WTC11 (cell line): ENCODE measurements at regions not wholly inside any gene's neighbourhood (a gene's known extent, or its start where the extent isn't known, plus 50 kb on each side); places are given as distances from the start of the nearest gene placed in this dataset.

ENCODE experiments used
- ATAC-seq: fragments of 200-7000 bp; cut with Tn5 transposase; 2 replicates; pipeline ENCODE4 v1.10.0; 2021; ENCODE audit warnings: mild to moderate bottlenecking, moderate library complexity
- CTCF ChIA-PET: fragments of 300-600 bp; sonication (Branson Sonifier 250); formaldehyde crosslinking; loops from one replicate; lab custom pipeline; 2021; ENCODE audit warnings: antibody characterized with exemption; lab: Charles Lee
- POLR2A ChIA-PET: fragments of 350-600 bp; sonication (Branson Sonifier 250); formaldehyde crosslinking; loops from one replicate; lab custom pipeline; 2021; ENCODE audit warnings: antibody characterized with exemption; lab: Charles Lee
- DNase-seq: peaks from one replicate; pipeline ENCODE4 v3.0.0; 2021; ENCODE audit warnings: low spot score
- H3K27ac Mint-ChIP-seq: 2 replicates; pipeline ENCODE4 v1.8.0; 2021; ENCODE audit warnings: mixed read lengths
- H3K27me3 Mint-ChIP-seq: 2 replicates; pipeline ENCODE4 v1.8.0; 2021; ENCODE audit warnings: low read depth, mild to moderate bottlenecking, moderate library complexity, mixed read lengths
- H3K36me3 Mint-ChIP-seq: 2 replicates; pipeline ENCODE4 v1.8.0; 2021; ENCODE audit warnings: mixed read lengths
- H3K4me1 Mint-ChIP-seq: 2 replicates; pipeline ENCODE4 v1.8.0; 2022; ENCODE audit warnings: mixed read lengths
- H3K4me3 Mint-ChIP-seq: 2 replicates; pipeline ENCODE4 v1.8.0; 2021; ENCODE audit warnings: mild to moderate bottlenecking, moderate library complexity, mixed read lengths
- H3K9me3 Mint-ChIP-seq: 2 replicates; pipeline ENCODE4 v1.8.0; 2021; ENCODE audit warnings: mixed read lengths
- CBFB ChIP-seq: sonication (generic); formaldehyde crosslinking; IDR thresholded peaks from 2 replicates; pipeline ENCODE4 v1.8.1; 2022; ENCODE audit warnings: mild to moderate bottlenecking, low read depth, missing genetic modification reagents
- ELF4 ChIP-seq: sonication (generic); formaldehyde crosslinking; IDR thresholded peaks from 2 replicates; pipeline ENCODE4 v1.8.1; 2022; ENCODE audit warnings: low read depth, mild to moderate bottlenecking, moderate library complexity, missing genetic modification reagents
- FOXJ3 ChIP-seq: sonication (generic); formaldehyde crosslinking; IDR thresholded peaks from 2 replicates; pipeline ENCODE4 v1.9.0; 2021; ENCODE audit warnings: missing genetic modification reagents, mild to moderate bottlenecking, borderline replicate concordance
- GTF2I ChIP-seq: fragments of 250-450 bp; sonication (Bioruptor Pico); conservative IDR thresholded peaks from 2 replicates; pipeline ENCODE4 v1.4.0; 2021; ENCODE audit warnings: mild to moderate bottlenecking
- IRF2 ChIP-seq: sonication (generic); formaldehyde crosslinking; IDR thresholded peaks from 2 replicates; pipeline ENCODE4 v1.8.0; 2022; ENCODE audit warnings: low read depth, missing genetic modification reagents, borderline replicate concordance
- JAZF1 ChIP-seq: fragments of 250-450 bp; sonication (Bioruptor Pico); IDR thresholded peaks from 2 replicates; pipeline ENCODE4 v1.9.0; 2021; ENCODE audit warnings: moderate library complexity, mild to moderate bottlenecking, inconsistent platforms
- KAT7 ChIP-seq: sonication (generic); formaldehyde crosslinking; IDR thresholded peaks from 2 replicates; pipeline ENCODE4 v1.8.1; 2023; ENCODE audit warnings: missing genetic modification reagents, mild to moderate bottlenecking, borderline replicate concordance
- NFE2L1 ChIP-seq: sonication (generic); formaldehyde crosslinking; IDR thresholded peaks from 2 replicates; pipeline ENCODE4 v1.8.1; 2023; ENCODE audit warnings: missing genetic modification reagents
- NR2C2 ChIP-seq: sonication (generic); formaldehyde crosslinking; IDR thresholded peaks from 2 replicates; pipeline ENCODE4 v1.8.0; 2022; ENCODE audit warnings: mild to moderate bottlenecking, missing genetic modification reagents
- RORB ChIP-seq: fragments of 250-450 bp; sonication (Bioruptor Pico); IDR thresholded peaks from 2 replicates; pipeline ENCODE4 v1.9.0; 2021; ENCODE audit warnings: mild to moderate bottlenecking
- SMAD3 ChIP-seq: sonication (generic); formaldehyde crosslinking; IDR thresholded peaks from 2 replicates; pipeline ENCODE4 v1.8.0; 2022; ENCODE audit warnings: missing genetic modification reagents, mild to moderate bottlenecking, borderline replicate concordance
- ZNF121 ChIP-seq: sonication (generic); formaldehyde crosslinking; IDR thresholded peaks from 2 replicates; pipeline ENCODE4 v1.8.0; 2023; ENCODE audit warnings: missing genetic modification reagents
- ZNF219 ChIP-seq: sonication (generic); formaldehyde crosslinking; IDR thresholded peaks from 2 replicates; pipeline ENCODE4 v1.8.0; 2023; ENCODE audit warnings: missing genetic modification reagents, mild to moderate bottlenecking, borderline replicate concordance
- ZNF263 ChIP-seq: sonication (generic); formaldehyde crosslinking; IDR thresholded peaks from 2 replicates; pipeline ENCODE4 v1.8.1; 2022; ENCODE audit warnings: low read depth, mild to moderate bottlenecking, moderate library complexity, missing genetic modification reagents
- ZNF532 ChIP-seq: fragments of 250-450 bp; sonication (Bioruptor Pico); IDR thresholded peaks from 2 replicates; pipeline ENCODE4 v1.9.0; 2021; ENCODE audit warnings: mild to moderate bottlenecking, borderline replicate concordance
- ZSCAN18 ChIP-seq: fragments of 250-450 bp; sonication (Bioruptor Pico); IDR thresholded peaks from 2 replicates; pipeline ENCODE4 v2.1.2; 2022; ENCODE audit warnings: mild to moderate bottlenecking, moderate library complexity
- TF ChIP-seq, protein P1 (sequence below): sonication (generic); formaldehyde crosslinking; IDR thresholded peaks from 2 replicates; pipeline ENCODE4 v1.8.1; 2022; ENCODE audit warnings: missing genetic modification reagents, borderline replicate concordance
- TF ChIP-seq, protein P2 (sequence below): sonication (generic); formaldehyde crosslinking; IDR thresholded peaks from 2 replicates; pipeline ENCODE4 v1.8.0; 2022; ENCODE audit warnings: mild to moderate bottlenecking, missing genetic modification reagents
- TF ChIP-seq, protein P3 (sequence below): sonication (generic); formaldehyde crosslinking; IDR thresholded peaks from 2 replicates; pipeline ENCODE4 v1.8.1; 2022; ENCODE audit warnings: mild to moderate bottlenecking, missing genetic modification reagents, moderate library complexity, borderline replicate concordance
- TF ChIP-seq, protein P4 (sequence below): fragments of 250-450 bp; sonication (Bioruptor Pico); IDR thresholded peaks from 2 replicates; pipeline ENCODE4 v1.9.0; 2021; ENCODE audit warnings: mild to moderate bottlenecking

DNA sequence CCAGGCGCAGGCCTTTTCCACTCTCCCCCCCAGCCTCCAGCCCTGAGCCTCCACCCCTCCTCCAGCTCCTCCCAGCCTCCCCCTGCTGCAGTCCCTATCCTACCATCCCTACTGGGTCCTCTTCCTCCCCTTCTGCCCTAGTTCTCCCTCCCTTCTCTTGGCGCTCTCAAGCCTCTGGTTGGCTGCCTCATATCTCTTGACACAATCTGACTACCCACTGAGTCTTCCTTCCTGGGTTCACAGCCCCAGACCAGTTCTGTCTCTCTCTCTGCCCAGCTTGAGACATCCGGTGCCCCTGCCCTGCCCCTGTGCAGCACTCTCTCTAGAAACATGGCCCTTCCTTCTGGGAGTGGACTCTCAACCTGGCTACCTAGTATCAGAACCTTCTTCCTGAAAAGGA is 76.2 kb downstream of the TSPAN17 start:
- Mint-ChIP-seq H3K4me1 (peaks cover 35% of the 10 kb centered on the region), H3K27me3 (peaks cover 3% of the 10 kb centered on the region; the same call in 1 of the 2 replicates), H3K9me3 (no peaks in the 10 kb centered on the region), H3K4me3 (no peak overlapping the region), H3K27ac (no peak overlapping the region), H3K36me3 (no peaks in the 10 kb centered on the region)
- TF ChIP-seq GTF2I (CRISPR knock-in tag) = no peak
- TF ChIP-seq ZNF263 (CRISPR knock-in tag) = no peak
- no peak for TF ChIP-seq SMAD3 (CRISPR knock-in tag)
- no peak for TF ChIP-seq CBFB (CRISPR knock-in tag)
- TF ChIP-seq ELF4 (CRISPR knock-in tag) = no peak
- no peak for TF ChIP-seq IRF2 (CRISPR knock-in tag)
- no peak for TF ChIP-seq ZNF219 (CRISPR knock-in tag)
- TF ChIP-seq, protein P1, sequence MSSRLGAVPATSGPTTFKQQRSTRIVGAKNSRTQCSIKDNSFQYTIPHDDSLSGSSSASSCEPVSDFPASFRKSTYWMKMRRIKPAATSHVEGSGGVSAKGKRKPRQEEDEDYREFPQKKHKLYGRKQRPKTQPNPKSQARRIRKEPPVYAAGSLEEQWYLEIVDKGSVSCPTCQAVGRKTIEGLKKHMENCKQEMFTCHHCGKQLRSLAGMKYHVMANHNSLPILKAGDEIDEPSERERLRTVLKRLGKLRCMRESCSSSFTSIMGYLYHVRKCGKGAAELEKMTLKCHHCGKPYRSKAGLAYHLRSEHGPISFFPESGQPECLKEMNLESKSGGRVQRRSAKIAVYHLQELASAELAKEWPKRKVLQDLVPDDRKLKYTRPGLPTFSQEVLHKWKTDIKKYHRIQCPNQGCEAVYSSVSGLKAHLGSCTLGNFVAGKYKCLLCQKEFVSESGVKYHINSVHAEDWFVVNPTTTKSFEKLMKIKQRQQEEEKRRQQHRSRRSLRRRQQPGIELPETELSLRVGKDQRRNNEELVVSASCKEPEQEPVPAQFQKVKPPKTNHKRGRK = no peak
- no peak for TF ChIP-seq NFE2L1 (CRISPR knock-in tag)
- no peak for TF ChIP-seq RORB (CRISPR knock-in tag)
- TF ChIP-seq ZSCAN18 (CRISPR knock-in tag) = no peak
- TF ChIP-seq, protein P2, sequence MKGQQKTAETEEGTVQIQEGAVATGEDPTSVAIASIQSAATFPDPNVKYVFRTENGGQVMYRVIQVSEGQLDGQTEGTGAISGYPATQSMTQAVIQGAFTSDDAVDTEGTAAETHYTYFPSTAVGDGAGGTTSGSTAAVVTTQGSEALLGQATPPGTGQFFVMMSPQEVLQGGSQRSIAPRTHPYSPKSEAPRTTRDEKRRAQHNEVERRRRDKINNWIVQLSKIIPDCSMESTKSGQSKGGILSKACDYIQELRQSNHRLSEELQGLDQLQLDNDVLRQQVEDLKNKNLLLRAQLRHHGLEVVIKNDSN (CRISPR knock-in tag) = no peak
- TF ChIP-seq NR2C2 (CRISPR knock-in tag) = no peak
- TF ChIP-seq ZNF121 = no peak
- TF ChIP-seq, protein P3, sequence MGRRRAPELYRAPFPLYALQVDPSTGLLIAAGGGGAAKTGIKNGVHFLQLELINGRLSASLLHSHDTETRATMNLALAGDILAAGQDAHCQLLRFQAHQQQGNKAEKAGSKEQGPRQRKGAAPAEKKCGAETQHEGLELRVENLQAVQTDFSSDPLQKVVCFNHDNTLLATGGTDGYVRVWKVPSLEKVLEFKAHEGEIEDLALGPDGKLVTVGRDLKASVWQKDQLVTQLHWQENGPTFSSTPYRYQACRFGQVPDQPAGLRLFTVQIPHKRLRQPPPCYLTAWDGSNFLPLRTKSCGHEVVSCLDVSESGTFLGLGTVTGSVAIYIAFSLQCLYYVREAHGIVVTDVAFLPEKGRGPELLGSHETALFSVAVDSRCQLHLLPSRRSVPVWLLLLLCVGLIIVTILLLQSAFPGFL (CRISPR knock-in tag) = no peak
- TF ChIP-seq ZNF532 = no peak
- no peak for TF ChIP-seq JAZF1 (CRISPR knock-in tag)
- TF ChIP-seq, protein P4, sequence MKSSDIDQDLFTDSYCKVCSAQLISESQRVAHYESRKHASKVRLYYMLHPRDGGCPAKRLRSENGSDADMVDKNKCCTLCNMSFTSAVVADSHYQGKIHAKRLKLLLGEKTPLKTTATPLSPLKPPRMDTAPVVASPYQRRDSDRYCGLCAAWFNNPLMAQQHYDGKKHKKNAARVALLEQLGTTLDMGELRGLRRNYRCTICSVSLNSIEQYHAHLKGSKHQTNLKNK (CRISPR knock-in tag) = no peak
- TF ChIP-seq KAT7 (CRISPR knock-in tag) = no peak
- no peak for TF ChIP-seq FOXJ3 (CRISPR knock-in tag)
- DNase-seq = no peak
- ATAC-seq = no peak
- ChIA-PET POLR2A (no interaction called here), CTCF (interaction anchor here (0.9 to 2.9 kb wide), 6 partner anchors 10 to 62 kb away, joined by 3 to 17 read pairs (median 6); no protein-coding TSS in a partner anchor)
